Cardiac muscle cell (in vitro differentiated cells and primary cell): ENCODE measurements at regions not wholly inside any gene's neighbourhood (a gene's known extent, or its start where the extent isn't known, plus 50 kb on each side); places are given as distances from the start of the nearest gene placed in this dataset.

Source experiments
- DNase-seq, 2 donors: peaks; one replicate each; pipeline versions ENCODE4 v3.0.0 to v3.0.0-alpha.2; 2010 to 2017; ENCODE audit warnings: low read depth in 1 of 2, low spot score in 1 of 2
- H3K27ac ChIP-seq: fragments of 200-600 bp; sonication (generic); 2 replicates; pipeline ENCODE4 v1.5.1; 2016
- H3K27me3 ChIP-seq: fragments of 200-600 bp; sonication (generic); 2 replicates; pipeline ENCODE4 v1.6.0; 2016; ENCODE audit warnings: control low read depth
- H3K36me3 ChIP-seq: fragments of 200-600 bp; sonication (generic); 2 replicates; pipeline ENCODE4 v1.5.1; 2016; ENCODE audit warnings: control low read depth
- H3K4me1 ChIP-seq: fragments of 200-600 bp; sonication (generic); 2 replicates; pipeline ENCODE4 v1.8.1; 2017; ENCODE audit warnings: low read depth, mild to moderate bottlenecking, mixed run types
- H3K4me3 ChIP-seq: fragments of 200-600 bp; sonication (generic); 2 replicates; pipeline ENCODE4 v1.5.1; 2016; ENCODE audit warnings: mild to moderate bottlenecking
- H3K9me3 ChIP-seq: fragments of 200-600 bp; sonication (generic); 2 replicates; pipeline ENCODE4 v1.5.1; 2017; ENCODE audit warnings: low read depth, mild to moderate bottlenecking, control low read depth
- CTCF ChIP-seq: IDR thresholded peaks from 2 replicates; pipeline ENCODE4 v1.5.1; 2012; ENCODE audit warnings: low read depth, mild to moderate bottlenecking, low read length

- Histone ChIP-seq H3K4me3 (no peak overlapping the region), H3K36me3 (no peaks in the 10 kb centered on the region), H3K27ac (no peak overlapping the region), H3K27me3 (no peaks in the 10 kb centered on the region), H3K9me3 (no peaks in the 10 kb centered on the region), H3K4me1 (no peaks in the 10 kb centered on the region)
- no peak for TF ChIP-seq CTCF
- DNase-seq: no peak
Observed at GRCh38 chr21:14762327-14762726, 216.2 kb upstream of the SAMSN1 start.

GRCh38 chr21:14759285-14759684 lies 213.2 kb upstream of the SAMSN1 start:
- H3K27me3 ChIP-seq: no peaks in the 10 kb centered on the region
- H3K4me3 ChIP-seq: no peak overlapping the region
- H3K36me3 ChIP-seq: no peaks in the 10 kb centered on the region
- no peak for TF ChIP-seq CTCF
- no peak for DNase-seq
- H3K9me3 ChIP-seq: no peaks in the 10 kb centered on the region
- no peak overlapping the region for H3K27ac ChIP-seq
- H3K4me1 ChIP-seq: no peaks in the 10 kb centered on the region

DNA sequence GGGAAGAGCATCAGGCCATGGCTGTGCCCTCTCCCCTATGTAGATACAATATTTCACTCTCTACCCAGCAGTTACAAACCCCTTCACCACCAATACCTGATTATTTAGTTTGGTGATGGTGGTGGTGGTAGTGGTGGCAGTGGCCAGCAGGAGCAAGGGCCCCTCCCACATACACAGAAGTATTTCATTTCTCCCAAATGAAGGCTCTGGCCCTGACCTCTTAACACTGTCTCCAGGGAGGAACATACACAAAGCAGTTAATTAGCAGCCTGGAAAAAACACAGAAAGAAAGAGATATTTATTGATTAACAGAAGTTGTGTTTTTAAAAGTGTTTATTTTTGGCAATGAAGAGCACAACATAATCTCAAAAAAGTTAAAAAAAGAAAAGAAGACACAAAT lies 212.7 kb upstream of the SAMSN1 start:
- TF ChIP-seq CTCF: no peak
- Histone ChIP-seq H3K36me3 (no peaks in the 10 kb centered on the region), H3K4me1 (no peaks in the 10 kb centered on the region), H3K9me3 (no peaks in the 10 kb centered on the region), H3K4me3 (no peak overlapping the region), H3K27ac (no peak overlapping the region), H3K27me3 (no peaks in the 10 kb centered on the region)
- no peak for DNase-seq

- H3K9me3 ChIP-seq: no peaks in the 10 kb centered on the region
- H3K27ac ChIP-seq: no peak overlapping the region
- DNase-seq: no peak
- H3K4me3 ChIP-seq: no peak overlapping the region
- H3K36me3 ChIP-seq: no peaks in the 10 kb centered on the region
- H3K4me1 ChIP-seq: no peaks in the 10 kb centered on the region
- TF ChIP-seq CTCF: no peak
- H3K27me3 ChIP-seq: no peaks in the 10 kb centered on the region
Observed at GRCh38 chr21:14757533-14758327, 211.6 kb upstream of the SAMSN1 start.

DNA sequence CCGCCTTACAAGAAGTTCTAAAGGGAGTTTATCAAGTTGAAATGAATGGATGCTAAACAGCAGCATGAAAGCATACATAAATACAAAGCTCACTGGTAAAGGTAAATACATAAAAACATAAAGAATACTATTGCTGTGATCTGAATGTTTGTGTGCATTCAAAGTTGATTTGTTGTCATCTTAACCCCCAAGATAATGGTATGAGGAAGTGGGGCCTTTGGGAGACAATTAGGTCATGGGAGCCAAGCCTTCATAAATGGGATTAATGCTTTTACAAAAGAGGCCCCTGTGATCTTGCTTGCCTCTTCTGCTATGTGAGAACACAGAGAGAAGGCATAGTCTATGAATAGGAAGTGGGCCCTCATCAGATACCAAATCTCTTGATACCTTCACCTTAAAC lies 209.0 kb upstream of the SAMSN1 start:
- no peak for TF ChIP-seq CTCF
- Histone ChIP-seq H3K4me3 (no peak overlapping the region), H3K27me3 (no peaks in the 10 kb centered on the region), H3K27ac (no peak overlapping the region), H3K4me1 (no peaks in the 10 kb centered on the region), H3K36me3 (no peaks in the 10 kb centered on the region), H3K9me3 (no peaks in the 10 kb centered on the region)
- DNase-seq: no peak
